ENCODE measurements at regions not wholly inside any gene's neighbourhood (a gene's known extent, or its start where the extent isn't known, plus 50 kb on each side); places are given as distances from the start of the nearest gene placed in this dataset.
"Not testable (repeated sequence)": the region's sequence is repeated elsewhere in the genome, so short reads cannot be mapped to it uniquely, and the experiment has no call there.

DNA sequence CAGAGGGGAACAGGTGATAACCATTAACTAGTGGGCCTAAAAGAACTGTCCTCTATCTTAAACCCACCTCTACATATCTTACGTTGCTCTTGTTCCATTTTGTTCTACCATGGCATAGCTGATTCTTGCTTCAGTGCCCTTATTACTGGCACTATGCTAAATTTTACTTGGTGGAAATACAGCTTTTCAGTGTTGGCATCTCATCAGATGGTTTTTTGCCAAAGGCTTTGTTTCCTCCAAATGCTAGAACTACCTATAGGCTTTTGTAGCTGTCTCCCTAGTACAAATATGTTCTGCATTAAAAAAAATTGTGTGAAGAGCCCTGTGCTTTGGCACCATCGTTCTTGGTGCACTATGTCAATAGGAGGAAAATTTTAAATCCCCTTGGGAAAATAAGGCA is 145.0 kb upstream of the ZBTB20 start:
- 81 to 85% methylated on average over 1 to 2 of the region's 2 CpGs for WGBS, 2 donors (ENCODE audit: low coverage in 1 of 2)
- no peaks in the 10 kb centered on the region for H3K9me3 ChIP-seq
- TF ChIP-seq EP300 (IDR thresholded peaks at IDR 0.05) (no peak), POLR2AphosphoS5 (IDR thresholded peaks at IDR 0.05) (no peak), POLR2A (IDR thresholded peaks at IDR 0.05) (no peak)
- TF ChIP-seq, protein P1, sequence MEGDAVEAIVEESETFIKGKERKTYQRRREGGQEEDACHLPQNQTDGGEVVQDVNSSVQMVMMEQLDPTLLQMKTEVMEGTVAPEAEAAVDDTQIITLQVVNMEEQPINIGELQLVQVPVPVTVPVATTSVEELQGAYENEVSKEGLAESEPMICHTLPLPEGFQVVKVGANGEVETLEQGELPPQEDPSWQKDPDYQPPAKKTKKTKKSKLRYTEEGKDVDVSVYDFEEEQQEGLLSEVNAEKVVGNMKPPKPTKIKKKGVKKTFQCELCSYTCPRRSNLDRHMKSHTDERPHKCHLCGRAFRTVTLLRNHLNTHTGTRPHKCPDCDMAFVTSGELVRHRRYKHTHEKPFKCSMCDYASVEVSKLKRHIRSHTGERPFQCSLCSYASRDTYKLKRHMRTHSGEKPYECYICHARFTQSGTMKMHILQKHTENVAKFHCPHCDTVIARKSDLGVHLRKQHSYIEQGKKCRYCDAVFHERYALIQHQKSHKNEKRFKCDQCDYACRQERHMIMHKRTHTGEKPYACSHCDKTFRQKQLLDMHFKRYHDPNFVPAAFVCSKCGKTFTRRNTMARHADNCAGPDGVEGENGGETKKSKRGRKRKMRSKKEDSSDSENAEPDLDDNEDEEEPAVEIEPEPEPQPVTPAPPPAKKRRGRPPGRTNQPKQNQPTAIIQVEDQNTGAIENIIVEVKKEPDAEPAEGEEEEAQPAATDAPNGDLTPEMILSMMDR (IDR thresholded peaks at IDR 0.05) = no peak
- no peaks in the 10 kb centered on the region for H3K27me3 ChIP-seq
- ATAC-seq = no peak
- H3K27ac ChIP-seq = no peak overlapping the region
- H3K4me1 ChIP-seq = peaks cover 0 to 8% (median 3%) of the 10 kb centered on the region in 3 donors
- H3K4me3 ChIP-seq = no peak overlapping the region
- H3K36me3 ChIP-seq = no peaks in the 10 kb centered on the region

DNA sequence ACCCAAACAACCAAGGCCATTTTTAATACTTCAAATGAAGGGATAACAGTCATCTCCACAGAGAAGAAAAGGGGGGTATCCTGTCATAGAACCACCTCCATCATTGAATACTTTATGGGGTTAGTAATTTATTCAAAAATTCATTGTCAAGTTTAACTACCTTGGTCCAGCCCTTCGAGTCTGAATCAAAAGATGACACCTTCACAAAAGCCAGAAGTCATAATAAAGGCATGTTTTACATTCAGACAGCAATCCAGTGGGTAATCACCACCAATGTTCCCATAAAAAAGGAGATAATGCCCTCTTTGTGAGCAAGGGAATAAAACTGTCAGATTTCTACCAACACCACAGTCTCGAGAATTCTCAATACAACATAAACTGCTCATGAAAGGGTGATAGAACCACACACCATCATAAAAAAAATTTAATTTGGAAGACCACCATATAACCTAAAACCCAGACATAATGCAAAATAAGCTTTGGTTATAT is 145.6 kb upstream of the ZBTB20 start:
- Histone ChIP-seq H3K27ac (no peak overlapping the region), H3K27me3 (no peaks in the 10 kb centered on the region), H3K9me3 (no peaks in the 10 kb centered on the region), H3K4me3 (no peak overlapping the region), H3K36me3 (no peaks in the 10 kb centered on the region), H3K4me1 (peaks cover 0 to 8% (median 3%) of the 10 kb centered on the region in 3 donors)
- ATAC-seq = no peak
- WGBS, 2 donors (ENCODE audit: low coverage in 1 of 2) = 56 to 88% methylated on average over 2 of the region's 2 CpGs
- TF ChIP-seq POLR2AphosphoS5 (IDR thresholded peaks at IDR 0.05) = no peak
- no peak for TF ChIP-seq EP300 (IDR thresholded peaks at IDR 0.05)
- TF ChIP-seq, protein P1 (IDR thresholded peaks at IDR 0.05) = no peak
- TF ChIP-seq POLR2A (IDR thresholded peaks at IDR 0.05) = no peak

DNA sequence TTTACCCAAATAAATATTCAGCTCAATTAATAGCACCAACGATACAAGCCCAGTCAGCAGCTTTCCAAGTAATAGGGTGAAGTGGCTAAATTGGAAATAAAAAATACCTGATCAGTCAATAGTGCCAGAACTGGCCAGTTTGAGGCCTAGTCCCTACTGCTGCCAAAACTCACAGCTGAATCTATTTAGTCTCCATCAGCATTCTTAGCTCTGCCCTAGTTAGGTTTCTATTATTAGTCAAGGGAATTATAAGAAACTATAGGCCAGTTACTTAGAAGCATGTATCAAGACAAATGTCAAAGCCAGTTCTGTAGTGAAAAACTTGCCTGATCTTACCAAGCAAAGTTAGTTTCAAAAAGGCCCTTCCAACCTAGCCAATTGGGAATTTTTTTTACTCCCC is 146.2 kb upstream of the ZBTB20 start:
- Histone ChIP-seq H3K4me1 (peaks cover 0 to 8% (median 3%) of the 10 kb centered on the region in 3 donors), H3K27me3 (no peaks in the 10 kb centered on the region), H3K36me3 (no peaks in the 10 kb centered on the region), H3K4me3 (no peak overlapping the region), H3K9me3 (no peaks in the 10 kb centered on the region), H3K27ac (no peak overlapping the region)
- ATAC-seq = no peak
- TF ChIP-seq, protein P1 (IDR thresholded peaks at IDR 0.05) = no peak
- TF ChIP-seq EP300 (IDR thresholded peaks at IDR 0.05) (no peak), POLR2A (IDR thresholded peaks at IDR 0.05) (no peak), POLR2AphosphoS5 (IDR thresholded peaks at IDR 0.05) (no peak)
- WGBS, 2 donors (ENCODE audit: low coverage in 1 of 2) = 72 to 75% methylated on average over 1 of the region's 1 CpG

DNA sequence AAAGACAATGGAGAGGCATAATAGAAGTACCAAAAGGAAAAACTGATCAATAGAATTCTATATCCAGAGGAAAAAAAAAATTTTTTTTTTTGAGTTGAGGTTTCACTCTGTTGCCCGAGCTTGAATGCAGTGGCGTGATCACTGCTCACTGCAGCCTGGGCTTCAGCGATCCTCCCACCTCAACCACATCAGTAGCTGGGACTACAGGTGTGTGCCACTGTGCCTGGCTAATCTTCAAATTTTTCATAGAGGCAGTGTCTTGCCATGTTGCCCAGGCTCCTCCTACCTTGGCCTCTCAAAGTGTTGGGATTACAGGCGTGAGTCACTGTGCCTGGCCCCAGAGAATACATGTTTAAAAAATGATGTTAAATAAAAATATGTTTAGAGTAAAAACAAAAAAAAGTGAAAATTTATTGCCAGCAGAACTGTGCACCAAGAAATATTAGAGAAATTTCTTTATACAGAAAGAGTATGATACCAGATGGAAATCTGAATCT is 154.3 kb upstream of the ZBTB20 start:
- TF ChIP-seq POLR2AphosphoS5 (IDR thresholded peaks at IDR 0.05) = no peak
- Histone ChIP-seq H3K27ac (no peak overlapping the region), H3K27me3 (no peaks in the 10 kb centered on the region), H3K9me3 (no peaks in the 10 kb centered on the region), H3K36me3 (no peaks in the 10 kb centered on the region), H3K4me3 (no peak overlapping the region), H3K4me1 (no peaks in the 10 kb centered on the region)
- whole genome bisulfite sequencing, 2 donors (ENCODE audit: low coverage in 1 of 2) = 54 to 88% methylated on average over 3 to 4 of the region's 4 CpGs
- no peak for ATAC-seq

DNA sequence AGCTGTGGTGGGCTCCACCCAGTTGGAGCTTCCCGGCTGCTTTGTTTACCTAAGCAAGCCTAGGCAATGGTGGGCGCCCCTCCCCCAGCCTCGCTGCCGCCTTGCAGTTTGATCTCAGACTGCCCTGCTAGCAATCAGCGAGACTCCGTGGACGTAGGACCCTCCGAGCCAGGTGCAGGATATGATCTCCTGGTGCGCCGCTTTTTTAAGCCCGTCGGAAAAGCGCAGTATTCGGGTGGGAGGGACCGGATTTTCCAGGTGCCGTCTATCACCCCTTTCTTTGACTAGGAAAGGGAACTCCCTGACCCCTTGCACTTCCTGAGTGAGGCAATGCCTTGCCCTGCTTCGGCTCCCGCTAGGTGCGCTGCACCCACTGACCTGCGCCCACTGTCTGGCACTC is 170.9 kb upstream of the ZBTB20 start:
- not testable (repeated sequence) for H3K4me1 ChIP-seq, H3K27me3 ChIP-seq, ATAC-seq, H3K4me3 ChIP-seq, H3K36me3 ChIP-seq, H3K9me3 ChIP-seq, H3K27ac ChIP-seq
- 92 to 93% methylated on average over 8 to 12 of the region's 20 CpGs for WGBS, 2 donors (ENCODE audit: low coverage in 1 of 2)

DNA sequence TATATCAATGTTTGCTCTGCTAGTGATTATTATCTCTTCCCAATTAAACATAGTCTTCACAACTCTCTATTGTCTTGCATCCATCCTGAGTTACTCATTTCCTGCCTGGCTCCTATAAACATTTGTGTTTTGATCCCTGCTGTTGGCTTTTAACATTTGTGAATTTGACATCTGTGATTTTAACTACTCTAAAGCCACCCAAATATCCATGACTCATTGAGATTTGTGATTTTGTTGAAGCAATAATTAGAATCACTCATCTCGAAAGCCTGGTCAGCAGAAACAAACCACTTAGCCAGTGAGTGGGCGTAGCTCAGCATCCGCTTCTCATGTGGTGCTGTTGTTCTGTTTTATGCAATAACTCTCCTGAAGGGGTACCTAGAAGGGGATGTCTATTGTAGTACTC is 174.3 kb upstream of the ZBTB20 start:
- Histone ChIP-seq H3K27me3 (no peaks in the 10 kb centered on the region), H3K27ac (no peak overlapping the region), H3K36me3 (no peaks in the 10 kb centered on the region), H3K9me3 (no peaks in the 10 kb centered on the region), H3K4me1 (no peaks in the 10 kb centered on the region), H3K4me3 (no peak overlapping the region)
- ATAC-seq = no peak
- TF ChIP-seq POLR2A (IDR thresholded peaks at IDR 0.05) (no peak), EP300 (IDR thresholded peaks at IDR 0.05) (no peak), POLR2AphosphoS5 (IDR thresholded peaks at IDR 0.05) (no peak)
- TF ChIP-seq, protein P1 (IDR thresholded peaks at IDR 0.05) = no peak
- WGBS, 2 donors (ENCODE audit: low coverage in 1 of 2) = 51 to 60% methylated on average over 2 to 3 of the region's 3 CpGs
